GM04504 (cell line): ENCODE measurements at regions not wholly inside any gene's neighbourhood (a gene's known extent, or its start where the extent isn't known, plus 50 kb on each side); places are given as distances from the start of the nearest gene placed in this dataset.
"Not testable (repeated sequence)": the region's sequence is repeated elsewhere in the genome, so short reads cannot be mapped to it uniquely, and the experiment has no call there.

Experiments
- DNase-seq: peaks from one replicate; pipeline ENCODE4 v3.0.0-alpha.2; 2012; ENCODE audit warnings: low read depth

GRCh38 chr1:146282807-146283526 is 54.1 kb upstream of the NOTCH2NLA start:
- not testable (repeated sequence) for DNase-seq

- not testable (repeated sequence) for DNase-seq
These were observed 52.7 kb upstream of the NOTCH2NLA start for GRCh38 chr1:146281522-146281921.

DNA sequence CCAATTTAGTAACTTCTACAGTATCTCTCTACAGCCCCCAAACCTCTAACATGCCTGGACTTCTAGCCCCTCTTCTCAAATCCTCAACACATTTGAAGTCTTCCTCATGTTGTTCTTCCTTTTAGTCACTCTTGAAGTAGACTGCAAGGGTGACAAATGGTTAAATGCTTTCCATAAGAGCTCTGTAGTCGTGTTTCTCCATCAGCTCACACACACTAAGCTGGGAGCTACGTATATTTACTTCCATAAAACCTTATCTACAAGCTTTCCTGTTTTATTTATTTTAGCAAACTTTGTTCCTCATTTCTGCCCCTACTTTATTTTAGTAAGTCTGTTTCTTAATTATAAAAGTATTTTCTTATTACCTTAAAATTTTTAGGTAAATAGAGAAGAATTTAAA is 49.9 kb upstream of the NOTCH2NLA start:
- DNase-seq, result not testable (repeated sequence)
